GM13977 (cell line): ENCODE measurements at regions not wholly inside any gene's neighbourhood (a gene's known extent, or its start where the extent isn't known, plus 50 kb on each side); places are given as distances from the start of the nearest gene placed in this dataset.

ENCODE experiments used
- DNase-seq: peaks from one replicate; pipeline ENCODE4 v3.0.0; 2012; ENCODE audit warnings: low spot score
- CTCF ChIP-seq: IDR thresholded peaks from 2 replicates; pipeline ENCODE4 v1.5.1; 2012; ENCODE audit warnings: mild to moderate bottlenecking, control low read depth; ENCODE audit not compliant: insufficient read depth; ENCODE audit errors: extremely low read depth, missing control alignments
- in situ Hi-C: fragments of 300-500 bp; cut with MboI; formaldehyde crosslinking; loops from one replicate; pipeline ENCODE4 v1.12.0; 2022; ENCODE audit warnings: low sequenced_read_pairs, low pct_unique_long_range_greater_than_20kb, mixed read lengths, inconsistent platforms; ENCODE audit not compliant: unreplicated experiment

DNA sequence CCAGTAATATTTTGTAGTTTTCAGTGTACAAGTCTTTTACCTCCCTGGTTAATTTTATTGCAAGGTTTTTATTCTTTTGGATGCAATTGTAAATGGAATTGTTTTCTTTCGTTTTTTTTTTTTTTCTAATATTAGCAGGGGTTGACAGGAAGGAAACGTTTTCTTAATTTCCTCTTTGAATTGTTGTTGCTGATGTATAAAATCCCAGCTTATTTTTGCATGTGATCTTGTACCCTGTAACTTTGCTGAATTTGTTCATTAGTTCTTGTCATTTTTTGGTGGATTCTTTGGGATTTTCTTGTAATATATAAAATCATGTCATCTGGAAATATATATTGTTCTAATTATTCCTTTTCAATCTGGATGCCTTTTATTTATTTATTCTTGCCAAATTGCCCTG, 65.0 kb upstream of the ANKH start:
- DNase-seq: no peak
- no peak for TF ChIP-seq CTCF
- in situ Hi-C loops: no loop called here

DNA sequence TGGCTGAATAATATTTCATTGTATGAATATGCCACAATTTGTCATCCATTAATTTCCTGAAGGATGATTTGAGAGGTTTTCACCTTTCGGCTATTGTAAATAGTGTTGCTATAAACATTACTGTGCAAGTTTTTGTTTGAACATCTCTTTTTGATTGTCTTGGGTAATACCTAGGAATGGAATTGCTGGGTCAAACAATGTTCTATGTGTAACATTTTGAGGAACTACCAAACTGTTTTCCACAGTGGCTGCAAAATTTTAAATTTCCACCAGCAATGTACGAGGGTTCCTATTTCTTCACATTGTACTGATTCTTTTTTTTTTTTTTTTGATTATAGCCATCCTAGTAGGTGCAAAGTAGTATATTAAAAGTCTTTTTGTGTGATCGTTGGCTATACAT, 63.8 kb upstream of the ANKH start:
- no peak for DNase-seq
- in situ Hi-C loops: no loop called here
- no peak for TF ChIP-seq CTCF

DNA sequence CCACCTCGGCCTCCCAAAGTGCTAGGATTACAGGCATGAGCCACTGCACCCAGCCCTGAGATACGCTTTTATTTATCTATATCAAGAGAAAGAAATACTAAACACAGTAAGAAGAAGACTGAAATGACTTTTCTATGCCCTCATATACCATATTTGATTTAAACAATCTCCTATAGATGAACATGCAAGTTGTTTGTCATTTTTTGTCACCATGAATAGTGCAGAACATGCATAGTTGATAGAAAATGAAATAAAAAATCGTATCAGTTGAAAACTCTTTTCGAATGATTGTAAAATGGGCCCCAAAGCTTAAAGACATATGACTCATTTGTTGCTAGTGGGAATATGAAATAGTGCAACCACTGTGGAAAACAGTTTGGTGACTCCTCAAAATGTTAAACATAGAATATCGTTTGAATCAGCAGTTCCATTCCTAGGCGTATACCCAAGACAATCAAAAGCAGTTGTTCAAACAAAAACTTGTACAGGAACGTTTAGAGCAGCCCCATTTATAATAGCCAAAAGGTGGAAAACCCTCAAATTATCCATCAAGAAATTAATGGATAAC, 61.4 kb upstream of the ANKH start:
- in situ Hi-C loops: no loop called here

DNA sequence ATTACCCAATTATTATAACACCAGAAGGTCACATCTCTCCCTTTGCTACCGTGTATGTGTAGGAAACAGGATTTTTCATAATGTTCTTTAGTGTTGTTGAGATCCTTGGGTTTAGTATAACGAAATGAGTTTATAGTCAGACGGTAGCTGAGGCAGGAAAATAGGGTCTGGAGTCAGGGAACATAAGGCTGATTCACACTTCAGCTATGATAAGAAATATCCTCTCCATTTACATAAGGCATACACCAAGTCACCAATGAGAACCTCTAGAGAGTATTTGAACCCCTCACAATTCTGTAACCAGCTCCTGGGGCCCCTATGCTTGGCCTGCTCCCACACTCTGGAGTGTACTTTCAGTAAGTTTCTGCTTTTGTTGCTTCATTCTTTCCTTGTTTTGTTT, 58.9 kb upstream of the ANKH start:
- in situ Hi-C loops: no loop called here
- DNase-seq: no peak
- no peak for TF ChIP-seq CTCF

More for the DNA sequence above, 61.4 kb upstream of the ANKH start:
- TF ChIP-seq CTCF: no peak
- DNase-seq: no peak

- no peak for DNase-seq
- in situ Hi-C loops: no loop called here
- TF ChIP-seq CTCF: no peak
Measured at GRCh38 chr5:14929293-14930065, 57.9 kb upstream of the ANKH start.

DNA sequence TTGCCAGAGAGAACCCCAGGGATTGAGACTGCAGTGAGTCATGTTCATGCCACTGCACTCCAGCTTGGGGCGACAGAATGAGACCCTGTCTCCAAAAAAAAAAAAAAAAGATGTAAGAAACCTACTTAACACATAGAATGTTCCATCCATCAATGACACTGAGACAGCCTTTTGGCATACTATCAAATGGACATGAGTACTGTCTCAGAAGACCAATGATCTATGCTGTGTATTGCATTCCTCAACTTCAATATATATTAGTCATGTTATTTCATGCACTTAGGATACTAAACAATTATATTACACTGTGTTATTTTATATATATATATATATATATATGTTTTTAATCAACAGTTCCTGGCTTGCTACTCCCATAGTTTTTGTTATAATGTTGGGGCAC, 57.1 kb upstream of the ANKH start:
- in situ Hi-C loops: no loop called here
- no peak for DNase-seq
- no peak for TF ChIP-seq CTCF
